Stomach (tissue), 8 donors: ENCODE measurements at regions not wholly inside any gene's neighbourhood (a gene's known extent, or its start where the extent isn't known, plus 50 kb on each side); places are given as distances from the start of the nearest gene placed in this dataset.

Experiments
- DNase-seq, 2 donors: peaks; one replicate each; pipeline versions ENCODE4 v3.0.0 to v3.0.0-alpha.2; 2013 to 2019
- H3K27ac ChIP-seq, 5 donors: fragments of 200-600 bp in 4 of 5; sonication (generic) in 4 of 5; one replicate each; pipeline ENCODE4 v1.5.1; 2013 to 2019; ENCODE audit warnings: mild to moderate bottlenecking in 1 of 5, moderate library complexity in 1 of 5
- H3K27me3 ChIP-seq, 3 donors: fragments of 200-600 bp; sonication (generic); one replicate each; pipeline ENCODE4 v1.5.1; 2017 to 2019; ENCODE audit warnings: mixed run types in 1 of 3
- H3K36me3 ChIP-seq, 4 donors: fragments of 200-600 bp; sonication (generic); 1 replicate in 3 of 4; 2 replicates in 1 of 4; pipeline ENCODE4 v1.5.1; 2016 to 2019
- H3K4me1 ChIP-seq, 4 donors: fragments of 200-600 bp; sonication (generic); one replicate each; pipeline ENCODE4 v1.5.1; 2016 to 2019
- H3K4me3 ChIP-seq, 4 donors: fragments of 200-600 bp; sonication (generic) in 3 of 4; one replicate each; pipeline ENCODE4 v1.5.1; 2016 to 2019; ENCODE audit warnings: mild to moderate bottlenecking in 1 of 4
- H3K9me3 ChIP-seq, 4 donors: fragments of 200-600 bp; sonication (generic); one replicate each; pipeline ENCODE4 v1.5.1; 2016 to 2019
- CTCF ChIP-seq, 7 experiments: fragments of 450-650 bp in 4 of 7; fragments of 200-600 bp in 3 of 7; sonication (generic) in 3 of 7; IDR thresholded peaks; one replicate each; pipeline ENCODE4 v1.5.1; 2016 to 2019; ENCODE audit warnings: antibody characterized with exemption in 7 of 7, control low read depth in 2 of 7, mild to moderate bottlenecking in 1 of 7
- EP300 ChIP-seq: sonication (generic); formaldehyde crosslinking; IDR thresholded peaks from one replicate; pipeline ENCODE4 v1.6.1; 2017; ENCODE audit warnings: antibody characterized with exemption
- POLR2A ChIP-seq, 4 donors: fragments of 450-650 bp; IDR thresholded peaks; one replicate each; pipeline ENCODE4 v1.6.1; 2016; ENCODE audit warnings: antibody characterized with exemption in 4 of 4, control low read depth in 2 of 4, mild to moderate bottlenecking in 1 of 4, moderate library complexity in 1 of 4
- POLR2AphosphoS5 ChIP-seq, 3 donors: sonication (generic); formaldehyde crosslinking; IDR thresholded peaks; one replicate each; pipeline ENCODE4 v1.6.1; 2016; ENCODE audit warnings: antibody characterized with exemption in 3 of 3
- WGBS, 5 donors: extraction: QIAGEN DNeasy Blood & Tissue Kit in 3 of 5; methylation state at CpG; one replicate each; pipeline versions ENCODE4 v1.1.5 to v1.1.7; 2013 to 2018; 5-methylcytosine and 5-hydroxymethylcytosine counted together
- intact Hi-C: fragments of 100-400 bp; cut with DNase I; formaldehyde crosslinking; loops from one replicate; pipeline ENCODE4 v1.15.1; 2023; ENCODE audit warnings: low total_unique reads
- donor health status: healthy with polysubstance abuse.
- donor health status: Bipolar disorder and iron deficiency.
- donor health status: healthy.

- Histone ChIP-seq H3K27me3 (peaks cover 0 to 17% (median 0%) of the 10 kb centered on the region in 3 donors), H3K4me3 (no peak overlapping the region), H3K27ac (no peak overlapping the region), H3K4me1 (no peaks in the 10 kb centered on the region), H3K9me3 (no peaks in the 10 kb centered on the region), H3K36me3 (no peaks in the 10 kb centered on the region)
- TF ChIP-seq POLR2AphosphoS5 (IDR thresholded peaks at IDR 0.05) (no peak), POLR2A (IDR thresholded peaks at IDR 0.05) (no peak), EP300 (no peak), CTCF (IDR thresholded peaks at IDR 0.05) (no peak)
- DNase-seq: no peak
- intact Hi-C loops: no loop called here
- WGBS, 5 donors: 87 to 89% (median 87%) methylated on average over 8 of the region's 8 CpGs
Observed at GRCh38 chr10:129416155-129416554, 50.9 kb upstream of the MGMT start.

- H3K36me3 ChIP-seq: no peaks in the 10 kb centered on the region
- DNase-seq: peak in 1 of 2 donors; percentile 51
- no peak overlapping the region for H3K4me3 ChIP-seq
- WGBS, 5 donors: 58 to 76% (median 66%) methylated on average over 14 of the region's 14 CpGs
- H3K27me3 ChIP-seq: peaks cover 0 to 17% (median 0%) of the 10 kb centered on the region in 3 donors
- no peaks in the 10 kb centered on the region for H3K9me3 ChIP-seq
- intact Hi-C loops: no loop called here
- no peaks in the 10 kb centered on the region for H3K4me1 ChIP-seq
- no peak for TF ChIP-seq POLR2A (IDR thresholded peaks at IDR 0.05)
- no peak for TF ChIP-seq EP300
- TF ChIP-seq POLR2AphosphoS5 (IDR thresholded peaks at IDR 0.05): no peak
- no peak for TF ChIP-seq CTCF (IDR thresholded peaks at IDR 0.05)
- H3K27ac ChIP-seq: no peak overlapping the region
Observed at GRCh38 chr10:129416956-129417765, 49.9 kb upstream of the MGMT start.
